Omental fat pad (tissue), 3 donors: ENCODE measurements at regions not wholly inside any gene's neighbourhood (a gene's known extent, or its start where the extent isn't known, plus 50 kb on each side); places are given as distances from the start of the nearest gene placed in this dataset.
A peak's percentile ranks its signal among the peaks of the same experiment; 100 is the strongest.

Experiments
- ATAC-seq: fragments of 150-250 bp; one replicate; pipeline ENCODE4 v1.9.1; 2016; ENCODE audit warnings: mild to moderate bottlenecking, moderate library complexity; ENCODE audit not compliant: low FRiP score
- DNase-seq: peaks from one replicate; pipeline ENCODE4 v3.0.0-alpha.2; 2019; ENCODE audit warnings: low spot score
- CTCF ChIP-seq, 3 donors: fragments of 450-650 bp; IDR thresholded peaks; one replicate each; pipeline ENCODE4 v1.5.1; 2016 to 2017; ENCODE audit warnings: antibody characterized with exemption in 3 of 3, mild to moderate bottlenecking in 3 of 3, moderate library complexity in 2 of 3

DNA sequence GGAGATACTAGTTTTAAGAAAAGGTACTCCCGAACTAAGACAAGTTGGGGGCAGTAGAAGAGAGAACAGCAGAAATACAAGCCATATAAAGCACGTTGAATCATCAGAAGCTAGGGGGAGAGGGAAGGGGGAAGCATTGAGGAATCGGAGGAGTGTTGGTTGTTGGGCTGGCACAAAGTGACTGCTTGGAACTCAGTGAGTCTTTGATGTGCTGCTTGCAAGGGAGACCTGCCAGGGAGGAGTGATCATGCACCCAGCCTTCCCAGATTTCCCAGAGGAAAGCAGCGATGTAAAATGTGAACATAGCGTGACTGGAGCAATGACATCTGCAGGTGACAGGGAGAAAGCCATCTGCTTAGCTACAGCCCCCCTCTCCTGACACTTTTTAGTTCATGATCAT is 192.4 kb upstream of the IL12A start:
- no peak for DNase-seq
- no peak for TF ChIP-seq CTCF (IDR thresholded peaks at IDR 0.05)
- no peak for ATAC-seq

- no peak for TF ChIP-seq CTCF (IDR thresholded peaks at IDR 0.05)
- DNase-seq (no peak), ATAC-seq (peak; percentile 48)
These were observed 191.9 kb upstream of the IL12A start for GRCh38 chr3:159796744-159797143.

GRCh38 chr3:159797771-159798170 is 190.9 kb upstream of the IL12A start:
- DNase-seq (no peak), ATAC-seq (no peak)
- TF ChIP-seq CTCF (IDR thresholded peaks at IDR 0.05) = no peak

- peak; percentile 79 for ATAC-seq
- no peak for DNase-seq
- no peak for TF ChIP-seq CTCF (IDR thresholded peaks at IDR 0.05)
These were observed 189.7 kb upstream of the IL12A start for GRCh38 chr3:159798951-159799350.

GRCh38 chr3:159800434-159801155 is 188.0 kb upstream of the IL12A start:
- no peak for TF ChIP-seq CTCF (IDR thresholded peaks at IDR 0.05)
- ATAC-seq (no peak), DNase-seq (no peak)

GRCh38 chr3:159802864-159803263 is 185.8 kb upstream of the IL12A start:
- DNase-seq (no peak), ATAC-seq (no peak)
- TF ChIP-seq CTCF (IDR thresholded peaks at IDR 0.05) = no peak

- no peak for TF ChIP-seq CTCF (IDR thresholded peaks at IDR 0.05)
- ATAC-seq (no peak), DNase-seq (no peak)
These were observed 185.2 kb upstream of the IL12A start for GRCh38 chr3:159803459-159803858.
